ENCODE measurements at regions not wholly inside any gene's neighbourhood (a gene's known extent, or its start where the extent isn't known, plus 50 kb on each side); places are given as distances from the start of the nearest gene placed in this dataset.

- TF ChIP-seq CHD2 (IDR thresholded peaks at IDR 0.05; ENCODE audit: low read length, partially characterized antibody), result no peak
- TF ChIP-seq CTCF (IDR thresholded peaks at IDR 0.05), result no peak
- TF ChIP-seq JUND (IDR thresholded peaks at IDR 0.05), result no peak
- no peak for TF ChIP-seq MAX (IDR thresholded peaks at IDR 0.05; ENCODE audit: low read depth)
Measured at GRCh38 chr14:35989736-35990135, 163.6 kb downstream of the BRMS1L start.
